ENCODE measurements at regions not wholly inside any gene's neighbourhood (a gene's known extent, or its start where the extent isn't known, plus 50 kb on each side); places are given as distances from the start of the nearest gene placed in this dataset.

GRCh38 chr6:1473598-1473997 lies 84.2 kb downstream of the FOXF2 start:
- TF ChIP-seq POLR2A (IDR thresholded peaks at IDR 0.05; ENCODE audit: low read depth, low read length) (no peak), TAF1 (IDR thresholded peaks at IDR 0.05; ENCODE audit: borderline replicate concordance, low read depth, low read length) (no peak), POLR2AphosphoS5 (IDR thresholded peaks at IDR 0.05; ENCODE audit: low read depth, low read length) (no peak)
